Activated CD4-positive, alpha-beta T cell treated with anti-CD3 and anti-CD28 coated beads, Interleukin-2, Interleukin-6, amounts not matched to agents 100 ng/mL and 50 ng/mL, durations not matched to agents 16 hours and 8 hours (primary cell): ENCODE measurements at regions not wholly inside any gene's neighbourhood (a gene's known extent, or its start where the extent isn't known, plus 50 kb on each side); places are given as distances from the start of the nearest gene placed in this dataset.

Experiments
- DNase-seq: peaks from one replicate; pipeline ENCODE4 v3.0.0-alpha.2; 2020

DNA sequence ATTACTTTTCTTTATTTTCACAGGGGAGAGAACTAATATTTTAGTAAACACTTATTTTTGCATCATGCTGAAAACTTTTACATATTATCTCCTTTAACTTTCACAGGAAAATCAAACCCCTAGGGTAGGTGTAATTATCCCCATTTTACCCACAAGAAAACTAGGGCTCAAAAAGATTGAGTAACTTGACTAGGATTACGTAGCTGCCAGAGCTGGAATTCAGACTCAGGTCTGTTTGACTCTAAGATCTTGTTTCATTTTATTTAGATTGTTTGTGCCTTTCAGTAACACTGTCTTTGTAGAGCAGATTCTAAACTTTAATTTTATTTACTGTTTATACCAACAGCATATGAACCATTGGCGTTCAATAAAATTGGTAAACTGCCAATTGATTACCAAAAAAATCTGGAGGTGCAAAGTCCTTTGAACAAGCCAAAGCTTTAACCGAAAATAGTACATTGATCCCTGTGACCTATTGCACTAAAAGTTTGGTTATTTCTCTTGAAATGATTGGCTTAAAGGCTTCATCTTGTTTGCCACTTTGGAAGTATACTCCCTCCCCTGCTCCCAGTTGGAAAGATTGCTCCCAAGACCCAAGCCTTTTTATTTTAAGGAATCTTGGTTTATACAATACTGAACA, 71.0 kb upstream of the WDR26 start:
- no peak for DNase-seq

DNA sequence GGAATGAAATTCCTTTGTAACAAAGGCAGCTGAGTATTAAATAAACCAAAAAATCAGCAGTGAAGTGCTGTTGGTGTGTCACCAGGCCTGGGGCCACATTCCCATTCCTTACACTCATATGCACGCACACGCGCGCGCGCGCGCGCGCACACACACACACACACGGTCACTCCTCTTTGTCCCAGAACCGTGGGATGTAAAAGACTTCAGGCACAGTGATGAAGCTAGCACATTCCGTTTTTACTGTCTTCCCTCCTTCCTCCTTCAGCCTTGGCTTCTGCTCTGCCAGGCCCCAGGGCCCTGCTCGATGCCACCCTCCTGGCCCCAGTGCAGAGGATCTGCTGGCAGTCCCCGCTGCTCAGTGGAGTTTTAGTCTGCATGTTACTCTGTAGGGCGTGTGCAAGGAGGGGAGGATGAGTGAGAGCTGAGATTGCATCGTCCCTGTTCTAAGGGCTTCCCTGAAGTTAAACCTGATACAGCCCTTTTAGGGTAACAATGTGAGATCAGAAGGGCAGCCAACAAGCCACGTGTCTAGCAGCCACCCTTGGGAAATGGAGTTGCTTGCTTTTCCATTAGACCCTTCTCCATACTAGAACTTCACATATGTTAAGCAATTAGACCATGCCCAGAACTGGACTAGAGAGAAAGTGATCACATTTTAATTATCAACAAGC, 71.7 kb upstream of the WDR26 start:
- DNase-seq = no peak

DNA sequence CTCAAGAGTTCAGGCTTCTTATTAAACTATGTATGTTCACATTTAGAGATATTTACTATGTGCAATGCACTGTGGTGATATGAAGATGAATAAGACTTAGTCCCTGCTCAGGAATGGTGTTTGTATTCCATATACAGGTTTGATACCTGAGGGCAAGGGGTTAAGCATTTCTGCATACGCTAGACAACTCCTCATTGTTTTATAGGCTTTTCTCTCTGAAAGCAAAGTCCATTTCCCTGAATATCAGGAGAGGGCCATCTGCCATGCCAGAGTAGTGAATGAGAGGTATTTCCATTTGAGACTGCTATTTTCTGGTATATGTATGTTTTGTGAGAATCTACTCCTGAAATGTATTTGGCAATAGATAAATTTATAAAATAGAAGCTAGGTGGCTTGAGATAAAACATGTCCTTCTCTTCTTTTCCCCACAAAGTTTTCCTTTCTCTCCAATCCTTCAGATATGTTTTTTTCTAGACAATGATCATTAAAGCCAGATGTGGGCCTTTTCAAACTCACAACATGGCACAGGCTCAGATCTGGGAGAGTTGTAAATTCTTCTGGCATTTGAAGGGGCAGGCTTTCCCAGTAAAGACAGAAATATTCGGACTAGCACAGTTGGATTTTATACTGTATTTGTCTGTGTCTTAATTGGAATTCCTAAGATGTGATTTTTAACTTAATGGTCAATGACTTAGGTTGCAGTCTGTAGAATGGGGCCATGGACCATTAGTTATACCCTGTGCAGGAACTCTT, 73.3 kb upstream of the WDR26 start:
- no peak for DNase-seq

DNA sequence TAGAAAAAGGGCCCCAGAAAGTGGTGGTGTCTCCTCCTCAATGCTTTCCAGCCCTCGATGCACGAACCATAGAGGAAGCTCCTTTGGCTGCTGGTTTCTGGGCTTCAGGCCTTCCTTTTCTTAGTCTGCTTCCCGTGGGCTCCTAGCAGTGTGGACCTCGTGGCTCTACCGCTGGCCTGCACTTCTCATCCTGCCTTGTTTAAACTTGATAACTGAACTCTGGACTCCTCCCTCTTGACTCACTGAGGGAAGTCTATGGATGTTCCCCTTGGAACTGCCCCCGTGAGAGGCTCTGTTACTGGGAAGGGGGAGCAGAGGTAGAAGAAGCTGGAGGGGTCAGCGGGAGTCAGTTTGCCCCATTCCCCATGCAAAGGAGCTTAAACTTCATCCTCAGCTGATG, 75.3 kb upstream of the WDR26 start:
- no peak for DNase-seq

DNA sequence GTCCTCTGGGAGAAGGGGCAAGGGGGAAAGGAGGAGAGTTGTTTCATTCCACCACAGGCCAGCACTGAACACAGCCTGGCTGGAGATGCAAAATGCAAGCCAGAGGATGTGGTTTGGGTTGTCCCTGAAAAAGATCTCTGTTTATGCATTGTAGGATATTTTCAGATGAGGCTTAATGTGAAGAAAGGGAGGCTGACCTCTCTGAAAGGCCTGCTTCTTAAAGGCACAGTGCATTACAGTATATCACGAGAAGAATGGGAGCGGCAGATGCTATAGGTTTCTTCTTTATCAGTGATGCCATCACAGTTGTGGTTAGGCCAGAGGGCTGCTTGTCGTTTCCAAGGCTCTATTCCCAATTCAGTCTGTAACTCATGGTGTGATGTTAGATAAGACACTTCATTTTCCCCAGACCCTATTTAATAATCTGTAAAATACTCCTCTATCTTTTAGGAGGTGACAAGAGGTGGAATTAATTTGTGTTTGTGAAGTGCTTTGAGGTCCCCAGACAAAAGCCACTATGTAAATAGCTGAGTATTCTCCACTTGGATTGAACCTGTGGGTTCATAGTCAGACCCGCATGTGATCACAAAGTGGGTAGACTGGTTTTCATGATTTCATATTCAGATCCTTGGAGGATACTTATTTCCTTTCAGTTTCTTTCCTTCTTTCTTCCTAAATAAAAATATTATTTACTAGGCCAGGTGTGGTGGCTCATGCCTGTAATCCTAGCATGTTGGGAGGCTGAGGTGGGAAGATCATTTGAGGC, 76.5 kb upstream of the WDR26 start:
- DNase-seq = no peak

DNA sequence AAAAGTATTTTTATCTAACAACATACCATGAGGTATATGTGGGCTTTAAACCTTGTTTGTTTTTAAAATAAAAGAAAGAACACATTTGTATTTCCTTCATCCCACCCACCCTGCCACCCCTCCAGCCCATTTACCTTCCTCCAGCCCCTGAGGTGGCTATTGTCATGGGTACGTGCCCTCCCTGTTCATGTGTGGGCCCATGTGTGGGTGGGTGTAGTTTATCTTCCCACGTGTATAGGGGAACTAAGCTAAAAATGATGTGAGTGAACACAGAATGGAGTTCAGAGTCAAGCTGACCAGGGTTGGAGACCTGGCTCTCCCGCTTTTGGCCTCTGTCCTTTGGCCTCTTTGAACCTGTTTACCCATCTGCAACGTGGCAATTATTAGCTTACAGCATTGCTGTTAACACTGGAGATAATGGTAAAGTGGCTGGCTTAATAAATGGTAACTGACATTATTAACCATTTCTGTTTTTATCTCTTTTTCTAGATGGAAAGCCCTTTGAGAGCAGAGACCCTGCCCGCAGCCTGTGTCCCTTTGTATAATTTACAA, 78.1 kb upstream of the WDR26 start:
- no peak for DNase-seq

DNA sequence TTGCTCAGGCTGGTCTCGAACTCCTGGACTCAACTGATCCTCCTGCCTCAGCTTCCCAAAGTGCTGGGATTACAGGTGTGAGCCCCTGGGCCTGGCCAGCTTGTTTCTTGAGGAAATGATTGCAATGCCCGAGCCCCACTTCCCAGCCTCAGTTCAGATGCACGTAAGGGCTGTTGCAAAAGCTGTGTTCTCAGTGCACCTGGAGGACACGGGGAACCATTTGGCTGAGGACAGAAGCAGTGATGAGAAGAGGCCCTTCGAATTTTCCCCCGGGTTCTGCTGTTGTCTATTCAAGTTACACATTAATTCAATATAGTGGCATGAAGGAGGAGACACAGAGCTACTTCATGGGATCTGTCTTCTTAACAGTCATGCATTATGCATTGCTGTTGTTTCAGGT, 78.8 kb upstream of the WDR26 start:
- DNase-seq = no peak

DNA sequence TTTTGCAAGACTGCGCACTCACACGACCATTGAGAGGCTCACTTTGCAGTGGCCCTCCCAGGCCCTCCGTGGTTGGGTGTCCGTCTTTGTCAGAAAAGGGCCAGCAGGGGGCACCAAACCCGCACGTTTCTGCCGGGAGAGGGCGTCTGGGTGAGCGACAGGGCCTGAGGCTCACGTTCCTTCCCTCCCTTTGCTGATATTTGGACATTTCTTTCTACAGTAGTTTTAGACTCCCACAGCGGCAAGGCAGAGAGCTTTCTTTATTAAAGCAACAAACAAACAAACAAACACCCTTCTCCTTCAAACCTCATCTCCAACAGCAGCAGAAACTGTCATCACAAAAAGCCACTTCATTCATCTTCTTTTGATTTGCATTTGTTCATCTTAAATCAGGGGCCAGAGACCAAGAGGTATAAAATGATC, 79.2 kb upstream of the WDR26 start:
- DNase-seq = peak; percentile 94

DNA sequence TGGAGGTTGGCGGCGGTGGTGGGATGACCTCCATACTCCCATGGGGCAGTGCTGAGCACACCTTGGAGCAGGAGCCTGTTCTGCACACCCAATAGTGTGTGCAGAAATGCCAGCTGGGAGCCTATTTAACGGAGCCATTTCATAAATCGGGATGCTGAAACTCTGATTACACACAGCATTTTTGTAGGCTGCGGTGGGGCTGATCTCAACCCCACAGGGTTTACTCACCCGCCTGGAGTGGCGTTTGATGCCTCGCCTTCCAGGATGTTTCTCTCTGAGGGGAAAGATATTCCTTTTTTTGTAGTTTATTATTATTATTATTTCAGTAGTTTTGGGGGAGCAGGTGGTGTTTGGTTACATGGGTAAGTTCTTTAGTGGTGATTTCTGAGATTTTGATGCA, 82.6 kb upstream of the WDR26 start:
- no peak for DNase-seq

DNA sequence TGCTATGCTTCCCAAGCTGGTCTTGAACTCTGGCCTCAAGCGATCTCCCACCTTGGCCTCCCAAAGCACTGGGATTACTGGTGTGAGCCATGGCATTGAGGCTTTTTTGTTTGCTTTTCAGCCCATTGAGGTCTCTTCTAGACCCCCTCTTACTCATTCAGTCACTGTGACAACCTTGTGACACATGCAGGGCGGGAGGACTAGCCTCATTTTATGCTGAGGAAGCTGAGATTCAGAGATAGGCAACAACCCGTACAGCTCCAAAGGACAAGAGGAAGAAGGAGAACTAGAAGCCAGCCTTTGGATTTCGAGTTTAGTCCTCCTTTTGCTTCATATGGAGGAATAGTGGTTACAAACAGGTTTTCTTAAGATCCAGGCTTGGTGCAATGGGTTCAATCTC, 83.9 kb upstream of the WDR26 start:
- DNase-seq = no peak

DNA sequence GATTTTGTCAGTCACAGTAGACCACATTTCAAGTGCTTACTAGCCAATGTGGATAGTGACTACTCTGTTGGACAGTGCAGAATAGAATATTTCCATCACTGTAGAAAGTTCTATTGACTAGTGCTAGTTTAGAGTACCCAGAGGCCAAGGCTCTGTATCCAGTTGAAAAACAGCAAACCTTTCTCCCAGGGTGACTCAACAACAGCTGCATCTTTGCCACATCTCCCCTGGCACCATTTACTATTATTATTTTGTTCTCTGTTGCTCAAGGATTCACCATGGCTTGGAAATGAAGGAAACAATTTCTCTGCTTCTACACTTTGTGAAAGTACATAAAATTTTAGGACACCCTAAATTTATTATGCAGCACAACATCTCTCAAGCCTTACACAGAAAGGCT, 85.3 kb upstream of the WDR26 start:
- DNase-seq = no peak

DNA sequence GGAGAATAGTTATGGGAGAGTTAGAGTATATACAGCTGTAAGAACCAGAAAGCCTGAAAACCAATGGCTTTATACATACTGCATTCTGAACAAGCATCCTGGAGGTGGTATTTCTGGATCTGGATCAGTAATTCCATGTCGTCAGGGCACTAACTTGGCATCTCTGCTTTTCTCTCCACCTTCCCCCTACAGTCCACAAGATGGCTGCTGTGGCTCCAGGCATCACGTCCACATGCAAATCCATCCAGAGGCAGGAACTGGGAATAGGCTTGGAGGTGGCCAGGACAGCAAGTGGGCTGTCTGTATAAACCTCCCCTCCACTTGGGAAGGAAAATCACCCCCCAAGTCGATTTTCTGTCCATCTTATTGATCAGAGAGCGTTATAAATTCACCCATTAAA, 86.2 kb upstream of the WDR26 start:
- DNase-seq = no peak

DNA sequence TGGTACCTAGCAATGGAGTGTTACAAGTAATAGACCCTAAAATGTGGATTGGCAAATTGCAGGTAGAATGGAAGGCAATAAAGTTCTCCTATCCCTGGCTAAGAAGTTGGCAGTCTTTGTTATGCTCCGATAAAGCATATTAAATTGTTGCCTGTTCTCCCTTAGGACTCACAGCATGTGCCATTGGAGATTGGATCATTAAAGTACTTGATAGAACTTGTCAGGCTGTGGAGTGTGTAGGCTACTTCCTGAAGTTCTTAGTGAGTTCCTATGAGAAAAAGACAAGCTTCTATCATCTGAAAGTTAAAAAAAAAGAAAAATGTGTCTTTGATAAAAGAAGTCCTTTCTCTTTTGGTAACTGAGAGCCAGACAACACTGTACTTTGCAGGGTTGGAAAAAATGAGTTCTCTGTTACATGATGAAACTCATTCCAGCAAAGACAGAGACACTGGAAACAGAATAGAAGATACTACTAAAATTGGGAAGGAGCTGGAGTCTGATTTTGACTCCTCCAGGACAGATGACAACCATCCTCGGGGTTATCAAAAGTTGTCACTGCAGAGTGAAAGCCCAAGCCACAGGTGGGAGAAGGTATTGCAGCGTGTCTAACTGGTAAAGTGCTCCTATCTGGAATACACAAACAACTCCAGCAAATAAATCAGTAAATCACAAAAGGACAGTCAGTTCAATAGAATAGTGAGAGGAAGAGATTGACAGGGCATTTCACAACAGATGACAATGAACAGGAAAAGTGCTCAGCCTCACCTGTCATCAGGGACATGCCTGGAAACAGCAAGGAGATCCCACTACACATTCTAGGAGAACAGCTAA, 87.5 kb upstream of the WDR26 start:
- DNase-seq = no peak

DNA sequence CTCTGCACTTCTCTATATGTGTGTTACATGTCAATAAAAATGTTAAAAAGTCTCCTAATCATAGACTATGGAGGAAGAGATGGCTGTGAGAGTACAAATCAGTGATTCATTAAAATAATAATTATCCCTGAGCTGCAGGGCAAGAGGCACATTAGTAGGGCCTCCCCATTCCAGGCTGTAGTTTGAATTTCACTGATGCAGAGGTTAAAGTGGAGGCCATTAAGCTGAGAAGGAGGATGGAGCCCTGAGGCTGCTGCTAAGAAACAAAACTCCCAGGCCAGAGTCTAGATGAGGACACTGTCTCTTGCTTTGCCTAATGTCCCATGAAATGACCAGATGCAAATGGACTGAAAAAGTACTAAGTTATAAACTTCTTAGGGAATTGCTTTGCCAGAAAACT, 89.1 kb upstream of the WDR26 start:
- DNase-seq = no peak

DNA sequence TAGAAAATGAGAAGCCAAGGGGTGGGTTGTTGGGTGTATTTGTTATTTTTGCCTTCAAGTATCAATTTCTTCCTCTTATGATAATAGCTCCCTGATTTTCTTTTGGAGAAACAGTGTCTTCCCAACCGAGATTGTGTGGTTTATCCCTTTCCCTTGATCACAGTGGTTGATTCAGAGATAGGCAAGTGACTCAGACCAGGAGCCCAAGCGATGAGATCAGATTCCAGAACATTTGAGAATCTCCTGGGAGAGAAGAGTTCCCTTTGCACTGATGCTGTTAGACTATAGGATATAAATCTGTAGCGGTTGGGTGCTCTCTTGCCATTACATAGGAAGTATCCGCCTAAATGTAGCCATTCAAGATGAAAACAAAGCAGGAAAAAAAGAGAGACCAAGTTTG, 90.1 kb upstream of the WDR26 start:
- no peak for DNase-seq

DNA sequence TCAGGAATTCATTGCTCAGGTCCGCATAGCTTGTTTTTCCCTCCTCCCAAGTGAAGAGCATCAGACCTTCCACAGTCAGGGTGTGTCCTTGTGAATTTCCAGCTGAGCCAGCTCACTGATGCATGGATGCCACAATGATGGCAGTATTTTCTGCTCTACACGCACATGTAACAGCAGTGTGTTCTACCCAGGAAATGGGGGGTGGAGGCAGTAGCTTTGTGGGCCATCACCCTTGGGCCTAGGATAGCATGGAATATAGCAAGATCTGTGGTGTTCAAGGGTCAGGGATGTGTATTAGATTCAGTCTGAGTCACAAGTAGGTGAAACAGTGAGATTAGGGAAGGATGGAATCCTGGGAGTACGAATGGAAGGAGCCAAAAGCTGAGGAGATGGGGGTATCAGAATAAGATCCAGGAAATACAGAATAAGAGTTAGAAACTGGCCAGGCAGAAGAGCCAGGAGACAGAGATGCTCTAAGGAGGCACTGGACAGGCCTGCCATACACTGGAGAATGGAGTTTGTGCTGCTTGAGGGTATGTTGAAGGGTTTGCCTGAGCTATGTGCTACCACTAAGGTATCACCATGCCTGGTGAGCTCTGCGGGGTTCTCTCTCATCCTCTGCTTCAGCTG, 90.6 kb upstream of the CNIH3 start:
- DNase-seq = no peak

DNA sequence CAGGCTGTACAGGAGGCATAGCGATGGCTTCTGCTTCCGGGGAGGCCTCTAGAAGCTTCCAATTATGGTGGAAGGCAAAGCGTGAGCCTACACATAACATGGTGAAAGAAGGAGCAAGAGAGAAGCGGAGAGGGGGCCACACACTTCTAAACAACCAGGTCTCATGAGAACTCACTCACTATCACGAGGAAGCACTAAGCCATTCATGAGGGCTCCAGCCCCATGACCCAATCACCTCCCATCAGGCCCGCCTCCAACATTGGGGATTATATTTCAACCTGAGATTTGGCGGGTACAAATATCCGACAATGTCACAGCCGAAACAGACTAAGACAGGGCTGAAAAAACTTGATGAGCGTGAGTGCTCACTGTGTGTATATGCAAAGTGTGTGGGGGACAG, 89.3 kb upstream of the CNIH3 start:
- DNase-seq = no peak

DNA sequence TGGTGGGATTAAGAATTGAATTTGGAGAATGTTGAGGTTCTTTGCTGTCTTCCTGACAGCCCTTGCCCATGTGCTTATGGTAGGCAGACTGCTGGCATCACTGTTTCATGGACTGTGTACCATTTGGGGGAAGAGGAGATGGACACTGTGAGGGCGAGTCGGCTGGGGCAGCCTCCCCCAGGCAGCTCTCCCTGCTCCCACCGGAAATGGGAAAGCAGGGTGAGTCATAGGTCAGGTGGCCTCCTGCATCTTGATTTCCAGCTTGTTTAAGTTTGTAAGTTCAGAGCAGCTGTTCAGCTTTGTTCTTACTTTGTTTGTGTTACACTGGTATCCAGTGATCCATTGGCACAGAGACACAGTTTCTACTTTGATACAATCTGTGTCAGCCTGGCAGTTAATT, 87.2 kb upstream of the CNIH3 start:
- DNase-seq = no peak

DNA sequence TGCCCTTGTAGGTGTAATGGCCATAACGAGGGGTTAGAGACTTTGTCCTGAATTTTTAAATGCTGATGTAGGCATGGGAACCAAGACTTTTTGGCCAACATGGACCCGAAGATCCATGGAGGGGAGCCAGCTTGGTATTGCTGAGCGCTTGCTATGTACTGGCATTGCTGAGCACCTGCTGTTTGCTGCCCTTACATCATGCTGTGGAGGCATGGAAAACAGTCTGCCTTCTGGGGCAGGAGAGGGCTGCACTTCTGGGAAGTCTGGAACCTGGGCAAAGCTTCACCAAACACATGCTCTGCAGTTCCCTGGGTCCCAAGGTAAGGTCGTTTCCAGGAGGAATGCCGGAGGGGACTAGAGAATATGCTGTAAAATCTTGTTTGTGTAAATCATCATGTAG, 86.3 kb upstream of the CNIH3 start:
- no peak for DNase-seq

DNA sequence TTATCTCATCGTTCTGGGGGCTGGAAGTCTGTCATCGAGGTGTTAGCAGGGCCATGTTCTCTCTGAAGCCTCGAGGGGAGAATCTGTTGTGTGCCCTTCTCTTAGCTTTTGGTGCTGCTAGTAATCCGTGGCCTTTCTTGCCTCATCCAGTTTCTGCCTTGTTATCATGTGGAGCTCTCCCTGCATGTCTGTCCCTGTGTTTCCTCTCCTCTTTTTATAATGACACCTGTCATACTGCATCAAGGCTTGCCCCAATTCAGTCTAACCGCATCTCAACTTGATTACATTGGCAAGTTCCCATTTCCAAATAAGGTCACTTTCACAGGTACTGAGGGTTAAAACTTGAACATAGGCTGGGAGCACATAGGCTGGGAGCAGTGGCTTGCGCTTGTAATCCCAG, 82.6 kb upstream of the CNIH3 start:
- DNase-seq = no peak

DNA sequence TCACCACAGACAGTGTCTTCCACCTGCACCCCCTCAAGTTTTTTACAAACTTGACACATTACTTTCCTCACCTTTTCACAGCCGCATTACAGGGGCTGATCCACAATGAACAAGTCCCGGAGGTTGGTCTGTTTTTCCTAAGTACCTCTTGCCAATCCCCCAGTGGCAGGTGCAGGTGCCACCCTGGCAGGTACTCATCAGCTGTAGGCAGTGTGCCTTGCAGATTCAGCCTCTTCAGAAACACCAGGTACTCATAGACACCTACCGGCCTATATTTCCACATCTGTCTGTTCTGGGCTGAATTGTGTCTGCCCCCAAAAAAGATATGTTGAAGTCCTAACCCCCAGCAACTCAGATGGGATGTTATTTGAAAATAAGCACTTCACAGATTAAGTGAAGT, 81.4 kb upstream of the CNIH3 start:
- DNase-seq = no peak

DNA sequence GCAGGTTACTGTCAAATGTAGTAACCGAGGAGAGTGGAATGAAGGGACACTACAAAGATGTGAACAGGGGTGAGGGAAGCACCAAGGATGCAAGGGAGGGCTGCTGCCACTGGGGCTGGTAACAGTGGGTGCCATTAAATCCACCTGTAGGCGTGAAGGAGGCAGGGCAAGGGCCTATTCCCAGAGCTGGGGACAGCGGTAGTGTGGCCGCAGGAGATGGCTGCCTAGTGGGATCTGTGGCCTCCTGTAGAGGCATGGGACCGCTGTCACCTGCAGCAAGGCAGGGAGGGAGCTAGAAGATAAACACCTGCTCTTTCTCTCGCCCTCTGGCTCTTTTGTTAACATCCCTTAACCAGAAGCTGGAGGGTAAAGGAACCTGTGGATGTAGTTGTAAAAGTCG, 80.5 kb upstream of the CNIH3 start:
- DNase-seq = no peak
